Activated gamma-delta T cell (primary cell): ENCODE measurements at regions not wholly inside any gene's neighbourhood (a gene's known extent, or its start where the extent isn't known, plus 50 kb on each side); places are given as distances from the start of the nearest gene placed in this dataset.
"Not testable (repeated sequence)": the region's sequence is repeated elsewhere in the genome, so short reads cannot be mapped to it uniquely, and the experiment has no call there.

Experiments
- DNase-seq: peaks from one replicate; lab custom pipeline; 2025; lab: John Stamatoyannopoulos, UW

GRCh38 chr18:1133541-1133940 is 228.9 kb downstream of the ADCYAP1 start:
- no peak for DNase-seq

- no peak for DNase-seq
Measured at GRCh38 chr18:1147730-1148129, 243.1 kb downstream of the ADCYAP1 start.

GRCh38 chr18:1149709-1150108 is 245.0 kb downstream of the ADCYAP1 start:
- DNase-seq = no peak

GRCh38 chr18:1150344-1150743 is 245.7 kb downstream of the ADCYAP1 start:
- DNase-seq = no peak

GRCh38 chr18:1152958-1153357 is 248.3 kb downstream of the ADCYAP1 start:
- DNase-seq = not testable (repeated sequence)

GRCh38 chr18:1173593-1173992 is 268.9 kb downstream of the ADCYAP1 start:
- no peak for DNase-seq

- DNase-seq = no peak
Measured at GRCh38 chr18:1177232-1177631, 272.6 kb downstream of the ADCYAP1 start.

GRCh38 chr18:1191341-1191740 is 286.7 kb downstream of the ADCYAP1 start:
- no peak for DNase-seq

GRCh38 chr18:1213126-1213525 is 308.5 kb downstream of the ADCYAP1 start:
- no peak for DNase-seq

GRCh38 chr18:1222880-1223279 is 318.2 kb downstream of the ADCYAP1 start:
- DNase-seq = no peak

- no peak for DNase-seq
Measured at GRCh38 chr18:1227025-1227424, 322.4 kb downstream of the ADCYAP1 start.

- DNase-seq = no peak
Measured at GRCh38 chr18:1229634-1230033, 325.0 kb downstream of the ADCYAP1 start.

GRCh38 chr18:1232867-1233266 is 328.2 kb downstream of the ADCYAP1 start:
- DNase-seq = no peak

GRCh38 chr18:1240701-1241100 is 336.0 kb downstream of the ADCYAP1 start:
- DNase-seq = no peak

- DNase-seq = no peak
Measured at GRCh38 chr18:1244397-1245122, 339.9 kb downstream of the ADCYAP1 start.

- no peak for DNase-seq
Measured at GRCh38 chr18:1246827-1247226, 342.2 kb downstream of the ADCYAP1 start.

- DNase-seq = no peak
Measured at GRCh38 chr18:1252534-1252933, 347.9 kb downstream of the ADCYAP1 start.

GRCh38 chr18:1252936-1253335 is 348.3 kb downstream of the ADCYAP1 start:
- DNase-seq = no peak

GRCh38 chr18:1253827-1254226 is 349.2 kb downstream of the ADCYAP1 start:
- DNase-seq = no peak

- DNase-seq = no peak
Measured at GRCh38 chr18:1261054-1261453, 356.4 kb downstream of the ADCYAP1 start.

- DNase-seq = no peak
Measured at GRCh38 chr18:1267021-1267420, 362.4 kb downstream of the ADCYAP1 start.

GRCh38 chr18:1270081-1270480 is 365.4 kb downstream of the ADCYAP1 start:
- DNase-seq = no peak

- no peak for DNase-seq
Measured at GRCh38 chr18:1273469-1273868, 368.8 kb downstream of the ADCYAP1 start.

GRCh38 chr18:1292167-1292566 is 387.5 kb downstream of the ADCYAP1 start:
- DNase-seq = no peak
